COLO829 (cell line): ENCODE measurements at regions not wholly inside any gene's neighbourhood (a gene's known extent, or its start where the extent isn't known, plus 50 kb on each side); places are given as distances from the start of the nearest gene placed in this dataset.
"Not testable (repeated sequence)": the region's sequence is repeated elsewhere in the genome, so short reads cannot be mapped to it uniquely, and the experiment has no call there.

Experiments
- DNase-seq: peaks from one replicate; pipeline ENCODE4 v3.0.0; 2012; ENCODE audit warnings: low spot score

DNA sequence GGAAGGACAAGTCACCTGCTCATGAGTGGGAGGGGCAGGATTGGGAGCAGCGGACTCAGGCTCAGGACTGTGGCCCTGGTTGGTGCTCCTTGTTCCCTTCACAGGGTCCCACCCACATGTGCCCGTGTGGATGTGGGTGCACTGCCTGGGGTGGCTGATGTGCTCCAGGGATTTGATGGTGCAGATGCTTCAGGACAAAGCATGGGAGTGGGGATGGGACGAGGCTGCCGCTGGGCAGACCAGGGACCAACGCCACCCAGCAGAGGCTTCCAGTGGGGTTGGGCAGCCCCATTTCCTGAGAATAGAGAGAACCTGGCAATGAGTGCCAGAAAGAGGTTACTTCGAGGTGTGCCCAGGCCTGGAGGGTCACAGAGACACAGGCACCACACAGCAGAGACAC is 65.5 kb upstream of the IGLL5 start:
- no peak for DNase-seq

DNA sequence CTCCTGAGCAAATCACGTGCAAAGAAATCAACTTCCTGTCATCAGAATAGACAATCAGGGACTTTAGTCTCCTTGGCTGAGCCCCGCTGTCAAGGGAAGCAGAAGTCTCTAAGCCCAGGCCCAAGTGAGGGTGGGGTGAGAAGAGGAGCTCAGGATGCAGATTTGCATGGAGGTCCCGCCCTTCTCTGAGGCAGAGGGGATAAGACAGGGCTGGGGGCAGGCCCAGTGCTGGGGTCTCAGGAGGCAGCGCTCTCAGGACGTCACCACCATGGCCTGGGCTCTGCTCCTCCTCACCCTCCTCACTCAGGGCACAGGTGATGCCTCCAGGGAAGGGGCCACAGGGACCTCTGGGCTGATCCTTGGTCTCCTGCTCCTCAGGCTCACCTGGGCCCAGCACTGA is 65.1 kb upstream of the IGLL5 start:
- DNase-seq: not testable (repeated sequence)

DNA sequence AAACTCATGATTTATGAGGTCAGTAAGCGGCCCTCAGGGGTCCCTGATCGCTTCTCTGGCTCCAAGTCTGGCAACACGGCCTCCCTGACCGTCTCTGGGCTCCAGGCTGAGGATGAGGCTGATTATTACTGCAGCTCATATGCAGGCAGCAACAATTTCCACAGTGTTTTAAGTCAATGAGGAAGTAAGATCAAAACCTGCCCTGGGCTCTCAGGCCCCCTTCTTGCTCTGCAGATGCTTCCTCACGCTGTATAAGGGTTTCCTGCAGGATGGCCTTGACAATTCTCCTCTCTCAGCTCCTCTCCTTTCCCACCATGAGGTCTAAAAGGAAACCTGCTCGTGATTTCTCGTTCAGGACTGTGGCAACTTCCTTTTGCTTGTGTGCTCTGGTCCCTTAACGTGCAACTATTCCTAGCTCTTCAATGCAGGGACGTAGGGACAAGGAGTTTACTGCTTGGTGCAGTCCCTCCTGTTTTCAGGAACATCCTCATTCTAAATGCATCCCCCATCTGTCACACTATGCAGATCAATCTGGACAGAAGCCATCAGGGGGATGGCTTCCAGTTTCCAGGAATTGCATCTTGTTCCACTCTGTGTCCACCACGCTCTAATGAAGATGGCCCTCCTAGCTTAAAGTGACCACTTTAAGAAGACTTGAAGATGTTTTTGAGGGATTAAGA is 64.3 kb upstream of the IGLL5 start:
- DNase-seq: no peak

DNA sequence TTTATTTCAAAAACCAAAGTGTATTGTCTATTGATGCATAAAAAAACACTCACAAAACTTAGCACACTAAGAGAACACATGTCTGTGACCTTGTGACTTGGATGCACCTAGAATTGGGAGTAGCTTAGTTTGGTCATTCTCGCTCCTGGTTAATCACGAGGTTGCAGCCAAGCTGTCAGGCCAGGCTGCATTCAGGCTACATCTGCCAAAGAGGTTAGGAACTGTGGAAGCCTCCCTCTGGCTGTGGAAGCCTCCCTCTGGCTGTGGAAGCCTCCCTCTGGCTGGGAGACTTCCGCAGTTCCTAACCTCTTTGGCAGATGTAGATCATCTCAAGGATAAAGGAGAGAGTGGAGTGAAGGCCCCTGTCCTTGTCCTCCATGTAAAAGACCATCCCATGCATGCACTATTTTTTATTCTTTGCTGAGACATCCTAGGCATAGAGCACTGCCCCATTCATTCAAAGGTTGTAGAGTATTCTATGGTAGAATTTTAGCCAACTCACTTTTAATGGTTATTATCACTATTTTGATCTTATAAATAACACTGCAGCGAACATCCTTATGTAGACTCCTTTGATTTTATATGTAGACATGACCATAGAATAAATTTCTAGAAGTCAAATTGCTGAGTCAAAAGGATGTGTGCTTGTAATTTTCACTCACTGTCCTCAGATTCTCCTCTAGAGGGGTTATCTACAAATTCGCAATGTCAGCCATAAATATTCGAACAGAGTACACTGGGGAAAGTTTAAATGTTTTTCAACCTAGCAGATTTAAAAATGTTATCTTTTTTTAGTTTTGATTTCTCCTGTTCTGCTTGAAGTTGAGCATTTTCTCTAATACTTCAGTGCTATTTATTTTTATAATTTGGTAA is 63.0 kb upstream of the IGLL5 start:
- DNase-seq: no peak

DNA sequence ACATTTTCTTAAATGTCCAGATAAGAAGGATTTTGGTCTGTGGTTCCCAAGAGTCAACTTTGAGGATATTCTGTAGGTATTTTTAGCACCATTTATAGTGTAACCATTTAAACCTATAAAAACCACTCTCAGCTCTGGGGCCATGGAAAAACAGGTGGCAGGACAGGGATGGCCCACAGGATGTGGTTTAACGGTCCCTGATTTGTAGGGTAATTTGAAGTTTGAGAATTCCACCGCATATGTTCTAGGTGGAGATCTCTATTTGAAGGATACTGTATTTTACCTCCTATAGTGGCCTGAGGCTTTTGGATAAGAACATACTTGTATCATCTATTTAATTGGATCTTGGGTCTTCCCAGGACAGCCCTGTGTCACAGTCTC is 62.4 kb upstream of the IGLL5 start:
- DNase-seq: no peak

DNA sequence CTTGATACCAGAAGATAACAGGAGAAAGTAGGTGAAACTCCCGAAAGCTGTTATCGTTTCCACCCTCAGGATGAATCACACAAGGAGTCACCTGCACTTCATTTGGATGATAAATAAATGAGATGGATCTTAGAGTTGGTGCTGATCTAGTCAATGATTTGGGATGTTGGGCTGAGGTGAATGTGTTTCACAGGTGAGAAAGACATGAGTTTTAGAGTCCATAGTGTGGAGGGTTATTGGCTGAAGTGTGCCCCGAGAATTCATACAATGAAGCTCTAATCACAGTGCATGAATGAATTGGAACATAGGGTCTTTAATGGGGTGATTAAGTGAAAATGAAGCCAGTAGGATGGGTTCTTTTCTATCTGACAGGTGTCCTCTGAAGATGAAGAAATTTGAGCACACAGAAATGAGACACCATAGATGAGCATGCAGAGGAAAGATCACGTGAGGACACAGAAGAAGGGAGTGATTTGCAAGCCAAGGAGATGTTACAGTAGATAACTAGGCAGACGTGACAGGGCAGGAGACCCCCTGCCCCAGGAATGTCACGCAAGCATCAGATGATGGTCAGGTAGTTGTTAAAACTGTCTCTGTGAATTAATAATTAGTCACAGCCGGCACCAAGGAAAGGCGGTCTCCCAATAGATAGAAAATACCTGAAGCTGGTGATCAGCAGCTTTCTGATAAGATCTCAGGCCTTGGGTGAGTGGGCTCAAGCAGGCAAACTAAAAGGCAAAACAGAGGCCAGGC is 60.3 kb upstream of the IGLL5 start:
- DNase-seq: no peak

DNA sequence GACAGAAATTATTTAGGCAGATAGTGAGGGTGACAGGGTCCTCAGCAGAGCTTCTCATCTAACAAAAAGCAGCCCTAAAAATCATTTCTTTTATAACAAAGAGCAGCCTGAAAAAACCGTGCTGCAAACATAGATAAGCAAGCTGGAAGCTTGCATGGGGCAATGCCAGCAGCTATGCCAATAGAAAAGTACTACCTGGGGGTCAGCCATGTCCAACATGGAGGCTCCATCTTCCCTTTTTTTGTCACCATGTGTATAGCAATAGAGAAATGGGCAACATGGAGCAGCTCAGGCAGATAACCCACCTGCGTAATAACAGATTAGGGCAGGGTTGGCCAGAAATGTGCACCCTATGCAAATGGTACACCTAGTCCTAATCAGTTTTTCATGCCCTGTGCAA is 57.4 kb upstream of the IGLL5 start:
- DNase-seq: no peak

DNA sequence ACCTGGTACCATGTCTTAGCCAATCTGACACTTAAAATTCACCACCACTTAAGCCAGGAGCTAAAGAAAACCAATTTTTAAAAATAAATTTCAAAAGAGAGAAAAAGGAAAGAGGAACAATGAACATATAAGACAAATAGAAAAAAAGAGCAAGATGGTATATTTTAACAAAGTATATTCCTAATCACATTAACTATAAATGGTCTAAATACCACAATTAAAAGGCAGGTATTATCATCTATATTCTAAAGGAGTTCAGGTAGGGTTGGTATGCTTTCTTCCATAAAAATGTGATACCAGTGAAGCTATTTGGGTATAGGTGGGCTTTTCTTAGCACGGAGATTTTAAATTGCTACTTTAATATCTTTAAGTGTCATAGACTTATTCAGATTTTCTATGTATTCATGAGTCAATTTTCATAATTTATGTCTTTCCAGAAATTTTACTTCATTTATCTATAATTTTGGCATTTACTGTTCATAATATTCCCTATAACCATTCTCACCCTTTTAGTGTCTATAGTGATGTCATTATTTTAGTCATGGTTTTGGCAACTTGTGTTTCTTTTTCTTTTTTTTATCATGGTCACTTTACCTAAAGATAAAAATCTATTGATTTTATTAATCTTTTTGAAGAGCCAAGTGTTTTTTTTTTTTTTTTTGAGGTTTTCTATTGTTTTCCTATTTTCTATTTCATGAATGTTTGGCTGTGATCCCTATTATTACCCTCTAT is 56.5 kb upstream of the IGLL5 start:
- DNase-seq: no peak

DNA sequence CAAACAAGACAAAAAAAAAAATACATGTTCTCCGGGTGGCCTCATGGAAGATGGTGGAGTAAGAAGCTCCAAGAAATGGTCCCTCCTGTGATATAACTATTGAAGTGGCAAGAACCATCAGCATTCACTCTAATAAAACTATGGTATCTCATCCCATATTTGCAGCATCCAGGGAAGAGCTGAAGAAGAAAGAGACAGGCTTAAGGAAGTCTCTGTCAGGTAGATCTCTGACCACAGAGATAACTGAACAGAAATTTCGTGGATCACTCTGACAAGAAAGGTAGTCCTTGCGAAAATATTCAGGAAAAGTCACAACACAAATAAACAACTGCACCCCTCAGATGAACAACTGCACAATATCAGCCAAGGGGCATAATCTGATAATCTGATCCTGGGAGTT is 54.6 kb upstream of the IGLL5 start:
- DNase-seq: no peak

DNA sequence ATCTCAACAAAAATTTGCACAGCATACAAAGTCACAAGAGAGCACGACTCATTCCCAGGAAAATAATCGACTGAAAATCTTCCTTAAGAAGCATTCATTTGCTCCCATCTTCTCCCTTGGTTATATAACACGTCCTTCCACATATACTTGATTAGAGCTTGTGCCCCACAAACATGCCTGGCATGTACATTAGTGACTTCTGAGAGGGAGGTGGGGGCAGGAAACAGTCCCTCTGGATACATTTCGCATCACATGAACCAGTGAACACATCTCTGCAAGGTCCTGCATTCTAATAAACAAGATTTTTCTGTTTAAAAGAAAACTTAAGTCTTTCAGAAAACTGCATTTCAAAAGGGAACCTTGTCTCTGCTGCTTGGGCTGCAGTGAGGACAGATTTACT is 54.1 kb upstream of the IGLL5 start:
- no peak for DNase-seq

DNA sequence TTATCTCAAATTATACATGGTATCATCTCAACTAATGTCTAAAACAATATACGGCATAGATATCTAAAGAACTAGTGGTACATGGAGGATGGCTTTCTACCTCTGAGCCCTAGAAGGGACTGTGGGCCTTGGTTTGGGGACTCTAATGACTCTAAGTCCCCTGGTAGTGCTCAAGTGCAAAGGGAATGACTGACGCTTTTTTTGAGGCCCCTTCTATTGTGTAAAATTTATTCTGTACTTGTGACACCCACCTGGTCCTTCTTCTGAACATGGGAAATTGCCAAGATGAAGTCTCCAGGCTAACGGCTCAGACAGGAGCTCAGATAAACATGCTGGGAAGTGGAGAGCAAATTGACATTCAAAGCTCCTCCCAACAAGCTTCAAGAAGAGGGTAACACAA is 53.4 kb upstream of the IGLL5 start:
- no peak for DNase-seq

DNA sequence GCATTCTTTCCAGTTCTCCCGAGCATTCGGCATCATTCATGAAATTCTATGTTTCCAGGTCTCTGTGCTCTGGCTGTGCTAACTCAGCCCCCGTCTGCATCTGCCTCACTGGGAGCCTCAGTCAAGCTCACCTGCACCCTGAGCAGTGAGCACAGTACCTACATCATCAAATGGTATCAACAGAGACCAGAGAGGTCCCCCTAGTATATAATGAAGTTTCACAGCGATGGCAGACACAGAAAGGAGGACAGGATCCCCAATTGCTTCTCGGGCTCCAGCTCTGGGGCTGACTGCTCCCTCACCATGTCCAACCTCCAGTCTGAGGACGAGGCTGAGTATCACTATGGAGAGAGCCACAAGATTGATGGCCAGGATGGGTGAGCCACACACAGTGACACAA is 52.8 kb upstream of the IGLL5 start:
- DNase-seq: no peak

DNA sequence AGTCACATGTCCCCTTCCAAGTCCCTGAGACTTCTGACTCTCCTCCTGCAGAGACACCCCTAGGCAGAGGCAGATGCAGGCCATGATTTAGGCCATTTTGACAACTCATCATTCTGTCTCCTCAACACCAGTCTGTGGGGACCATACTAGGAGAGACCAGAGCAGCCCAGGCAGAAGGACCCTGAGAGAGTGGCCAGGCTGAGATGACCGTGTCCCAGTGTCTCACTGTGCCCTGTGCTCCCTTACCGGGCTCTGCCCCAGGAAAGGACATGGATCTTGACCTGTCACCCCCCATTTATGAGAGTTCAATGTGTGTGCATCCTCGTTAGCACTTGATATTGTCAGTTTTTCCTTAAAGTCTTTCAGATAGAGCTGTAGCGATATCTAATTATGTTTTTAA is 52.4 kb upstream of the IGLL5 start:
- no peak for DNase-seq

DNA sequence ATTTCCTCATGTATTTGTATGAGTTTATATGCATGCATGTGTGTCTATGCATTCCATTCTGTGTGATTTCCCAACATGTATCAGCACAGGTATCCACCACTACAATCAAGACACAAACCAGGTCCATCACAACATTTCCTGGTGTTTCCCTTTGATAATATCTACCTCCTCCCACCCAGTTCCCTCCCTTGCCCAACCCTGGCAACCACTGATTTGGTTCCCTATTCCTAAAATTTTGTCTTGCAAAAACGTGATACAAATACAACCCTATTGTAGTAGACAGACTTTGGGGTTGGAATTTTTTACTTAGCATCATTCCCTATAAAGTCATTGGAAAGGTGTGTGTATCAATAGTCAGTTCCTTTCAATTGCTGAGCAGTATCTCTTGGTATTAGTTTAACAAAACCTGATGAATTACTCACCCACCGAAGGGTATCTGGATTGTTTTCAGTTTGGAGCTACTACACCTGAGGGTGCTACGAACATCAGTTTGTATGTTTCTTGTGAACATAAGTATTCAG is 51.8 kb upstream of the IGLL5 start:
- DNase-seq: no peak

DNA sequence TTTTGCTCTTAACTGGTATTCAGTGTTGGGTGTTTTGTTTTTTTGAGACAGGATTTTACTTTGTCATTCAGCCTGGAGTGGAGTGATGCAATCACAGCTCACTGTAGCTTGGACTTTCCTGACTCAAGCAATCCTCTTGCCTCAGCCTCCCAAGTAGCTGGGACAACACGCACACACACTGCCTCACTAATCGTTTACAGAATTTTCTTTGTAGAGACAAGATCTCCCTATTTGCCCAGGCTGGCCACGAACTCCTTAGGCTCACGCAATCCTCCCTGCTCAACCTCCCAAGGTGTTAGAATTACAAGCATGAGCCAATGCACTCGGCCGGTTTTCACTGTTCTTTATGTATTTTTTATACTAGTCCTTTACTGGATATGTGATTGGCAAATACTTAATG is 51.0 kb upstream of the IGLL5 start:
- DNase-seq: no peak
